ENCODE measurements at regions not wholly inside any gene's neighbourhood (a gene's known extent, or its start where the extent isn't known, plus 50 kb on each side); places are given as distances from the start of the nearest gene placed in this dataset.

- no peak for TF ChIP-seq HMGXB4 (CRISPR knock-in tag; IDR thresholded peaks at IDR 0.05; ENCODE audit: borderline replicate concordance)
- no peak for TF ChIP-seq PHF8 (IDR thresholded peaks at IDR 0.05; ENCODE audit: borderline replicate concordance, low read depth)
- TF ChIP-seq EHF (CRISPR knock-in tag; IDR thresholded peaks at IDR 0.05): no peak
- TF ChIP-seq KDM5A (IDR thresholded peaks at IDR 0.05): no peak
Observed at GRCh38 chr3:161927131-161927530, 430.5 kb downstream of the OTOL1 start (continued).

- ATAC-seq (no peak), FAIRE-seq (no peak), DNase-seq (ENCODE audit: low read depth in 1 of 2, low spot score in 1 of 2) (no peak)
- 56% methylated on average over 4 of the region's 4 CpGs for WGBS (ENCODE audit: missing lambda C conversion rate)
- no peaks in the 10 kb centered on the region for H3K4me1 ChIP-seq
- TF ChIP-seq USF2 (IDR thresholded peaks at IDR 0.05) (no peak), HMGXB4 (CRISPR knock-in tag; IDR thresholded peaks at IDR 0.05; ENCODE audit: borderline replicate concordance) (no peak), RARB (CRISPR knock-in tag; IDR thresholded peaks at IDR 0.05) (no peak), RNF2 (IDR thresholded peaks at IDR 0.05; ENCODE audit: borderline replicate concordance, low read depth) (no peak), BCL3 (IDR thresholded peaks at IDR 0.05) (no peak), NR3C1 (IDR thresholded peaks at IDR 0.05) (no peak), MAFK (IDR thresholded peaks at IDR 0.05; ENCODE audit: partially characterized antibody) (no peak)
- H3K4me3 ChIP-seq: no peak overlapping the region
- POLR2A ChIA-PET: no interaction called here
- H3K27ac ChIP-seq: no peak overlapping the region
- H3K4me2 ChIP-seq: no peak overlapping the region
- H3K9me3 ChIP-seq: peaks cover 2% of the 10 kb centered on the region; the same call in 1 of the 3 replicates
- CTCF ChIA-PET: no interaction called here
Observed at GRCh38 chr3:161939918-161940620, 443.5 kb downstream of the OTOL1 start.

- H3K4me1 ChIP-seq: no peaks in the 10 kb centered on the region
- no peak for DNase-seq (ENCODE audit: low read depth in 1 of 2, low spot score in 1 of 2)
- H3K27ac ChIP-seq: no peak overlapping the region
- no peak overlapping the region for H3K4me2 ChIP-seq
- 42% methylated on average over 4 of the region's 4 CpGs for WGBS (ENCODE audit: missing lambda C conversion rate)
- peaks cover 2% of the 10 kb centered on the region; the same call in 1 of the 3 replicates for H3K9me3 ChIP-seq
- ChIA-PET POLR2A (no interaction called here), CTCF (no interaction called here)
- no peak for ATAC-seq
- H3K4me3 ChIP-seq: no peak overlapping the region
- TF ChIP-seq HES2 (IDR thresholded peaks at IDR 0.05): no peak
- TF ChIP-seq EP300 (IDR thresholded peaks at IDR 0.05): no peak
- no peak for TF ChIP-seq ZSCAN20 (CRISPR knock-in tag; IDR thresholded peaks at IDR 0.05)
- TF ChIP-seq ZFP36 (IDR thresholded peaks at IDR 0.05; ENCODE audit: borderline replicate concordance, partially characterized antibody): no peak
- TF ChIP-seq BCL3 (IDR thresholded peaks at IDR 0.05): no peak
- no peak for TF ChIP-seq JUN (IDR thresholded peaks at IDR 0.05)
- TF ChIP-seq CBX2 (IDR thresholded peaks at IDR 0.05; ENCODE audit: borderline replicate concordance, low read depth): no peak
- no peak for TF ChIP-seq RARB (CRISPR knock-in tag; IDR thresholded peaks at IDR 0.05)
- no peak for TF ChIP-seq HOXA7 (CRISPR knock-in tag; IDR thresholded peaks at IDR 0.05)
- TF ChIP-seq NR3C1 (IDR thresholded peaks at IDR 0.05): no peak
- TF ChIP-seq CEBPB (IDR thresholded peaks at IDR 0.05): no peak
- no peak for TF ChIP-seq PHF8 (IDR thresholded peaks at IDR 0.05; ENCODE audit: borderline replicate concordance, low read depth)
- no peak for TF ChIP-seq TP53 (CRISPR knock-in tag; IDR thresholded peaks at IDR 0.05)
- TF ChIP-seq MAZ (IDR thresholded peaks at IDR 0.05; ENCODE audit: borderline replicate concordance, low read depth, low read length): no peak
- TF ChIP-seq FOSL2 (IDR thresholded peaks at IDR 0.05): no peak
- TF ChIP-seq FOSL2 (CRISPR knock-in tag; IDR thresholded peaks at IDR 0.05): no peak
- TF ChIP-seq CHD2 (IDR thresholded peaks at IDR 0.05; ENCODE audit: low read length, partially characterized antibody): no peak
- no peak for TF ChIP-seq EHF (CRISPR knock-in tag; IDR thresholded peaks at IDR 0.05)
- TF ChIP-seq CTCF (IDR thresholded peaks at IDR 0.05): no peak
- FAIRE-seq: no peak
Observed at GRCh38 chr3:161940621-161940965, 444.0 kb downstream of the OTOL1 start.

Measured in A549 (cell line).